ENCODE measurements at regions not wholly inside any gene's neighbourhood (a gene's known extent, or its start where the extent isn't known, plus 50 kb on each side); places are given as distances from the start of the nearest gene placed in this dataset.

GRCh38 chr18:5040476-5040875 is 156.6 kb downstream of the AKAIN1 start:
- ATAC-seq (no peak), DNase-seq (no peak)
- intact Hi-C loops (cut with DNase I): no loop called here
- Histone ChIP-seq H3K4me3 (no peak overlapping the region), H3K27ac (no peak overlapping the region), H3K36me3 (no peaks in the 10 kb centered on the region), H3K27me3 (no peaks in the 10 kb centered on the region), H3K4me1 (no peaks in the 10 kb centered on the region), H3K9me3 (peaks cover 0 to 13% (median 3%) of the 10 kb centered on the region in 12 donors)
- no peak for TF ChIP-seq CTCF (IDR thresholded peaks at IDR 0.05)
- no peak for TF ChIP-seq POLR2A (IDR thresholded peaks at IDR 0.05)
- 85 to 90% (median 87%) methylated on average over 3 of the region's 3 CpGs for WGBS, 4 donors

- no peak overlapping the region for H3K27ac ChIP-seq
- DNase-seq: no peak
- H3K4me3 ChIP-seq: no peak overlapping the region
- H3K4me1 ChIP-seq: no peaks in the 10 kb centered on the region
- H3K9me3 ChIP-seq: peaks cover 0 to 36% (median 12%) of the 10 kb centered on the region in 12 donors
- H3K36me3 ChIP-seq: no peaks in the 10 kb centered on the region
- no peak for ATAC-seq
- TF ChIP-seq CTCF (IDR thresholded peaks at IDR 0.05) (no peak), POLR2A (IDR thresholded peaks at IDR 0.05) (no peak)
- intact Hi-C loops (cut with DNase I): no loop called here
- no peaks in the 10 kb centered on the region for H3K27me3 ChIP-seq
Observed at GRCh38 chr18:5036523-5036922, 160.5 kb downstream of the AKAIN1 start.

- H3K27ac ChIP-seq: no peak overlapping the region
- no peak for TF ChIP-seq POLR2A (IDR thresholded peaks at IDR 0.05)
- no peak for TF ChIP-seq CTCF (IDR thresholded peaks at IDR 0.05)
- DNase-seq (no peak), ATAC-seq (no peak)
- no peaks in the 10 kb centered on the region for H3K36me3 ChIP-seq
- WGBS, 4 donors: 54 to 72% (median 62%) methylated on average over 2 of the region's 2 CpGs
- H3K4me3 ChIP-seq: no peak overlapping the region
- intact Hi-C loops (cut with DNase I): no loop called here
- H3K27me3 ChIP-seq: peaks cover 0 to 7% (median 0%) of the 10 kb centered on the region in 9 donors
- H3K4me1 ChIP-seq: no peaks in the 10 kb centered on the region
- peaks cover 0 to 36% (median 12%) of the 10 kb centered on the region in 12 donors for H3K9me3 ChIP-seq
Observed at GRCh38 chr18:5031216-5031615, 165.8 kb downstream of the AKAIN1 start.

DNA sequence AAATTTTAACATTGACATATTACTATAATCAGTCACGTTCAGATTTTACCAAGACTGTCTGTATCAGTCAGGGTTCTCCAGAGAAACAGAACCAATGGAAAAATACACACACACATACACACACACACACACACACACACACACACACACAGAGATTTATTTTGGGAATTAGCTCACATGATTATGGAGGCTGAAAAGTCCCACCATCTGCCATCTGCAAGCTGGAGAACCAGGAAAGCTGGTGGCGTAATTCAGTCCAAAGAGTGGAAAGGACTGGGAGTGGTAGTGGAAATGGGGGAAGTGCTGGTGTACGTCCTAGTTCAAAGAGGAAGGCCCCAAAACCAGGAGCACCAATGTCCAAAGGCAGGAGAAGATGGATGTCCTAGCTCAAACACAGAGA is 166.4 kb downstream of the AKAIN1 start:
- intact Hi-C loops (cut with DNase I): no loop called here
- H3K4me3 ChIP-seq: no peak overlapping the region
- no peak overlapping the region for H3K27ac ChIP-seq
- DNase-seq: no peak
- TF ChIP-seq CTCF (IDR thresholded peaks at IDR 0.05) (no peak), POLR2A (IDR thresholded peaks at IDR 0.05) (no peak)
- 52 to 90% (median 57%) methylated on average over 2 to 3 of the region's 3 CpGs for WGBS, 4 donors
- H3K9me3 ChIP-seq: peaks cover 0 to 34% (median 10%) of the 10 kb centered on the region in 12 donors
- ATAC-seq: no peak
- no peaks in the 10 kb centered on the region for H3K36me3 ChIP-seq
- H3K27me3 ChIP-seq: peaks cover 0 to 7% (median 0%) of the 10 kb centered on the region in 9 donors
- no peaks in the 10 kb centered on the region for H3K4me1 ChIP-seq
